ENCODE measurements at regions not wholly inside any gene's neighbourhood (a gene's known extent, or its start where the extent isn't known, plus 50 kb on each side); places are given as distances from the start of the nearest gene placed in this dataset.

GRCh38 chr21:31500071-31500470, 156.0 kb upstream of the TIAM1 start:
- no peak for DNase-seq (ENCODE audit: low read depth)

- no peak for DNase-seq (ENCODE audit: low read depth)
Measured at GRCh38 chr21:31498985-31499384, 154.9 kb upstream of the TIAM1 start.

GRCh38 chr21:31497914-31498313, 153.9 kb upstream of the TIAM1 start:
- DNase-seq (ENCODE audit: low read depth): no peak

GRCh38 chr21:31493350-31493880, 149.4 kb upstream of the TIAM1 start:
- no peak for DNase-seq (ENCODE audit: low read depth)

GRCh38 chr21:31491617-31492016, 147.6 kb upstream of the TIAM1 start:
- no peak for DNase-seq (ENCODE audit: low read depth)

- DNase-seq (ENCODE audit: low read depth): no peak
Measured at GRCh38 chr21:31490443-31490842, 146.4 kb upstream of the TIAM1 start.

GRCh38 chr21:31489726-31490125, 145.7 kb upstream of the TIAM1 start:
- DNase-seq (ENCODE audit: low read depth): no peak

GRCh38 chr21:31489014-31489413, 145.0 kb upstream of the TIAM1 start:
- no peak for DNase-seq (ENCODE audit: low read depth)

- DNase-seq (ENCODE audit: low read depth): no peak
Measured at GRCh38 chr21:31484219-31484618, 140.2 kb upstream of the TIAM1 start.

GRCh38 chr21:31483146-31483545, 139.1 kb upstream of the TIAM1 start:
- DNase-seq (ENCODE audit: low read depth): no peak

GRCh38 chr21:31482460-31482859, 138.4 kb upstream of the TIAM1 start:
- DNase-seq (ENCODE audit: low read depth): no peak

- DNase-seq (ENCODE audit: low read depth): no peak
Measured at GRCh38 chr21:31480228-31480627, 136.2 kb upstream of the TIAM1 start.

GRCh38 chr21:31479714-31480113, 135.7 kb upstream of the TIAM1 start:
- DNase-seq (ENCODE audit: low read depth): no peak

GRCh38 chr21:31479222-31479621, 135.2 kb upstream of the TIAM1 start:
- no peak for DNase-seq (ENCODE audit: low read depth)

GRCh38 chr21:31476263-31477022, 132.4 kb upstream of the TIAM1 start:
- DNase-seq (ENCODE audit: low read depth): no peak

- no peak for DNase-seq (ENCODE audit: low read depth)
Measured at GRCh38 chr21:31475223-31475622, 131.2 kb upstream of the TIAM1 start.

- no peak for DNase-seq (ENCODE audit: low read depth)
Measured at GRCh38 chr21:31473685-31474345, 129.8 kb upstream of the TIAM1 start.

- DNase-seq (ENCODE audit: low read depth): no peak
Measured at GRCh38 chr21:31471865-31472264, 127.8 kb upstream of the TIAM1 start.

GRCh38 chr21:31470896-31471694, 127.0 kb upstream of the TIAM1 start:
- DNase-seq (ENCODE audit: low read depth): no peak

GRCh38 chr21:31460980-31461379, 116.9 kb upstream of the TIAM1 start:
- DNase-seq (ENCODE audit: low read depth): no peak

GRCh38 chr21:31459457-31459856, 115.4 kb upstream of the TIAM1 start:
- DNase-seq (ENCODE audit: low read depth): no peak

- no peak for DNase-seq (ENCODE audit: low read depth)
Measured at GRCh38 chr21:31457675-31458074, 113.6 kb upstream of the TIAM1 start.

GRCh38 chr21:31456201-31456600, 112.1 kb upstream of the TIAM1 start:
- DNase-seq (ENCODE audit: low read depth): no peak
